Stimulated activated CD8-positive, alpha-beta memory T cell treated with anti-CD3 and anti-CD28 coated beads, Interleukin-4, amount 100 ng/mL, for 48 hours (primary cell): ENCODE measurements at regions not wholly inside any gene's neighbourhood (a gene's known extent, or its start where the extent isn't known, plus 50 kb on each side); places are given as distances from the start of the nearest gene placed in this dataset.

ENCODE experiments used
- DNase-seq: peaks from one replicate; pipeline ENCODE4 v3.0.0-alpha.2; 2020

GRCh38 chr14:101477648-101478047, 83.6 kb upstream of the DIO3 start:
- DNase-seq: no peak

GRCh38 chr14:101478096-101478495, 83.2 kb upstream of the DIO3 start:
- no peak for DNase-seq

- no peak for DNase-seq
Measured at GRCh38 chr14:101478796-101479410, 82.4 kb upstream of the DIO3 start.

GRCh38 chr14:101480022-101480746, 81.1 kb upstream of the DIO3 start:
- no peak for DNase-seq

- no peak for DNase-seq
Measured at GRCh38 chr14:101480747-101481530, 80.4 kb upstream of the DIO3 start.

GRCh38 chr14:101481557-101481956, 79.7 kb upstream of the DIO3 start:
- no peak for DNase-seq

- no peak for DNase-seq
Measured at GRCh38 chr14:101482066-101482465, 79.2 kb upstream of the DIO3 start.

GRCh38 chr14:101483829-101484228, 77.5 kb upstream of the DIO3 start:
- no peak for DNase-seq

GRCh38 chr14:101489092-101489760, 72.1 kb upstream of the DIO3 start:
- no peak for DNase-seq

- no peak for DNase-seq
Measured at GRCh38 chr14:101490771-101491170, 70.5 kb upstream of the DIO3 start.

GRCh38 chr14:101491841-101492240, 69.5 kb upstream of the DIO3 start:
- DNase-seq: no peak

- DNase-seq: no peak
Measured at GRCh38 chr14:101492716-101493115, 68.6 kb upstream of the DIO3 start.

GRCh38 chr14:101494826-101495225, 66.5 kb upstream of the DIO3 start:
- no peak for DNase-seq

- no peak for DNase-seq
Measured at GRCh38 chr14:101495284-101495683, 66.0 kb upstream of the DIO3 start.

- DNase-seq: no peak
Measured at GRCh38 chr14:101495827-101496775, 65.2 kb upstream of the DIO3 start.

- DNase-seq: no peak
Measured at GRCh38 chr14:101496776-101497683, 64.3 kb upstream of the DIO3 start.

- DNase-seq: no peak
Measured at GRCh38 chr14:101497684-101498525, 63.4 kb upstream of the DIO3 start.

GRCh38 chr14:101498526-101498860, 62.8 kb upstream of the DIO3 start:
- no peak for DNase-seq

GRCh38 chr14:101499080-101499479, 62.2 kb upstream of the DIO3 start:
- DNase-seq: no peak

GRCh38 chr14:101499513-101499912, 61.8 kb upstream of the DIO3 start:
- no peak for DNase-seq
